OCI-LY3 (cell line): ENCODE measurements at regions not wholly inside any gene's neighbourhood (a gene's known extent, or its start where the extent isn't known, plus 50 kb on each side); places are given as distances from the start of the nearest gene placed in this dataset.

Source experiments
- EZH2phosphoT487 ChIP-seq: fragments of 200-600 bp; shearing (Covaris generic); IDR thresholded peaks from 2 replicates; pipeline ENCODE4 v1.6.1; 2018; ENCODE audit warnings: antibody characterized with exemption, mixed run types, low read depth
- TF ChIP-seq, protein P1 (sequence below): fragments of 200-600, 300-600 bp; sonication (generic); IDR thresholded peaks from 2 replicates; pipeline ENCODE4 v1.5.1; 2014; ENCODE audit warnings: antibody characterized with exemption, low read length, low read depth

DNA sequence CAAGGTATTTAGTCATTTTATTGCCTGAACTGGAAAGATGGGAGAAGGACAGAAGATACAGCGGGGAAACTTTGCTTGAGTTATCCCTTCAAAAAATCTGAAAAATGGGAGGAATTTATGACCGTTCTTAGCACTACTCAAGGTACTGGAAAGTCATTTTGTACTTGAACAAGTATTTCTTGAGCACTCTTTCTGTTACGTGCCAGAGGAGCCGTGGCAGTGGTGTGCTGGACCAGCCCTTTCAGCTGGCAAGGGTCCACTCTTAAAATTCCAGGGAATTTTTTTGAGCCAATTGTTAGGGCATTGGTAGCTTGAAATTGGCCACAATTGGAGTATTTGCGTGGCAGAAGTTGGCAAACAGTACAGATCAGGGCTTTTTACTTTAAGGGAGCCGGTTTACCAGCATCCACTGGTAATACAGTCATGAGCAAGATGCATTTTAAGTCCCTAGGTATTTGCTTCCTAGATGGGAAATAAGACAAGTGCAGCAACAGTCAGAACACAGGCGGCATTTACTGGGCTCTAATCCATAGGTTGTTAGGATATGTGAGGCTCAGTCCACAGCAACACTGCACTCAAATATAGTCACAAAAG, 145.9 kb upstream of the ST8SIA2 start:
- TF ChIP-seq, protein P1, sequence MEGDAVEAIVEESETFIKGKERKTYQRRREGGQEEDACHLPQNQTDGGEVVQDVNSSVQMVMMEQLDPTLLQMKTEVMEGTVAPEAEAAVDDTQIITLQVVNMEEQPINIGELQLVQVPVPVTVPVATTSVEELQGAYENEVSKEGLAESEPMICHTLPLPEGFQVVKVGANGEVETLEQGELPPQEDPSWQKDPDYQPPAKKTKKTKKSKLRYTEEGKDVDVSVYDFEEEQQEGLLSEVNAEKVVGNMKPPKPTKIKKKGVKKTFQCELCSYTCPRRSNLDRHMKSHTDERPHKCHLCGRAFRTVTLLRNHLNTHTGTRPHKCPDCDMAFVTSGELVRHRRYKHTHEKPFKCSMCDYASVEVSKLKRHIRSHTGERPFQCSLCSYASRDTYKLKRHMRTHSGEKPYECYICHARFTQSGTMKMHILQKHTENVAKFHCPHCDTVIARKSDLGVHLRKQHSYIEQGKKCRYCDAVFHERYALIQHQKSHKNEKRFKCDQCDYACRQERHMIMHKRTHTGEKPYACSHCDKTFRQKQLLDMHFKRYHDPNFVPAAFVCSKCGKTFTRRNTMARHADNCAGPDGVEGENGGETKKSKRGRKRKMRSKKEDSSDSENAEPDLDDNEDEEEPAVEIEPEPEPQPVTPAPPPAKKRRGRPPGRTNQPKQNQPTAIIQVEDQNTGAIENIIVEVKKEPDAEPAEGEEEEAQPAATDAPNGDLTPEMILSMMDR = no peak
- no peak for TF ChIP-seq EZH2phosphoT487
